Activated CD4-positive, alpha-beta T cell treated with anti-CD3 and anti-CD28 coated beads, Interleukin-2, Interleukin-4, amounts not matched to agents 100 ng/mL and 50 ng/mL, durations not matched to agents 16 hours and 8 hours (primary cell): ENCODE measurements at regions not wholly inside any gene's neighbourhood (a gene's known extent, or its start where the extent isn't known, plus 50 kb on each side); places are given as distances from the start of the nearest gene placed in this dataset.

Experiments
- DNase-seq: peaks from one replicate; pipeline ENCODE4 v3.0.0-alpha.2; 2020; ENCODE audit warnings: low spot score

DNA sequence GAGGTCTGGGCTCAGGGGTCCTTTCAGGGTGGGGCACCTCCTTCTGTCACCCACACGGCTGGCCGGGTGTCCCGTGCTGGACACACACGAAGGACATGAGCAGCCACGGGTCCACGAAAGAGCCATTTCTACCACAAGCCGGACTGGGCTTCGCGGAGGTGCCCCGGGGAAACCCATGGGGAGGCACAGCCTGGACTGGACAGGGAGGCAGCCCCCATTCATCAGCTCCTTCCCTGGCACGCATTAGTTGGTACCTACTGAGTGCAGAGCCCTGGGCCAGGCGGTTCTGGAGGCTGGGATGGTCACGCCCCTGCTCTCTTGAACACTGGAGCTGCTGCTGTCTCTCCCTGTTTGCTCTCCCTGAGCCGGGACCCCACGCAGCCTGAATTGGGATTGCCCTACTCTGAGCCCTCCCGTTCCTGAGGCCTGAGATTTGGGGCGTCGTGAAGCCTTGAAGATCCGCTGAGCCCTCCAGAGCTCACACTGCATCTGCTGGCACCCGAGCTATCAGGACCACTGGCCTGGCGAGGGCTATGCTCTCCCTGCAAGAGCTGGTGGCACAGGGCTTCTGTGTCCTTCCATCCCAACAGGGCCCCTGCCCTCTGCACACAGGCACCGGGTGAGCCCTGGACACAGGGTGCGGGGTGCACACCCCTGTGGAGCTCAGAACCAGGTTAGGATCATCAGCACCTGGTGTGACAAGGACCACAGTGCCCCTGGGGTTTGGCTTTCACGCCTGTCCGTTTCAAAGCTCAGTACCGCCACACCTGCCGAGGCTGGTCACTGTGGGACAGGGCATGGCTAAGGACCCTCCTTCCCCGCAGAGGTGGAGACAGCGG, 84.6 kb downstream of the MYEOV start:
- no peak for DNase-seq

DNA sequence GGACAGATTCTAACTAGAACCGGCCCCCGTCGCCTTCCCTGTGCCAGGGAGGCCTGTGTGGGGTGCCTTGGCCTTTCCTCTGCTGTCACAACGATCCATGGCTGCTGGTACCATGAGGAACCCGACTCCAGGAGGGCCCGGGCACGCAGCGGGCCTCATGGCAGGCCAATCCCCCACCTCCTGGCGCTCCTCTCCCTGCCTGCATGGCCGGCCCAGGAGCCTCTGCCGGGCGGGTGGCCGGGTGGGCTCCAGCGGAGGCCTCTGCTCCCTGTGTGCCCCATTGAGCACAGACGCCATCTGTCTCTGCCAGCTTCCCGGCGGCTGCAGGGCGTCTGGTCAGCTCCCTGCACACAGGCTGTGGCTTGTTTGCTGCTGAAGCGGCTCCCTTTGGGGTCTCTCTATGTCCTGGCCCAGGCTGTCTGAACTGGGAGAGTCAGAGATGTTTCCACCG, 86.5 kb downstream of the MYEOV start:
- DNase-seq = no peak

- DNase-seq = no peak
Observed at GRCh38 chr11:69380921-69381581, 87.1 kb downstream of the MYEOV start.

GRCh38 chr11:69381681-69382130, 87.8 kb downstream of the MYEOV start:
- no peak for DNase-seq

DNA sequence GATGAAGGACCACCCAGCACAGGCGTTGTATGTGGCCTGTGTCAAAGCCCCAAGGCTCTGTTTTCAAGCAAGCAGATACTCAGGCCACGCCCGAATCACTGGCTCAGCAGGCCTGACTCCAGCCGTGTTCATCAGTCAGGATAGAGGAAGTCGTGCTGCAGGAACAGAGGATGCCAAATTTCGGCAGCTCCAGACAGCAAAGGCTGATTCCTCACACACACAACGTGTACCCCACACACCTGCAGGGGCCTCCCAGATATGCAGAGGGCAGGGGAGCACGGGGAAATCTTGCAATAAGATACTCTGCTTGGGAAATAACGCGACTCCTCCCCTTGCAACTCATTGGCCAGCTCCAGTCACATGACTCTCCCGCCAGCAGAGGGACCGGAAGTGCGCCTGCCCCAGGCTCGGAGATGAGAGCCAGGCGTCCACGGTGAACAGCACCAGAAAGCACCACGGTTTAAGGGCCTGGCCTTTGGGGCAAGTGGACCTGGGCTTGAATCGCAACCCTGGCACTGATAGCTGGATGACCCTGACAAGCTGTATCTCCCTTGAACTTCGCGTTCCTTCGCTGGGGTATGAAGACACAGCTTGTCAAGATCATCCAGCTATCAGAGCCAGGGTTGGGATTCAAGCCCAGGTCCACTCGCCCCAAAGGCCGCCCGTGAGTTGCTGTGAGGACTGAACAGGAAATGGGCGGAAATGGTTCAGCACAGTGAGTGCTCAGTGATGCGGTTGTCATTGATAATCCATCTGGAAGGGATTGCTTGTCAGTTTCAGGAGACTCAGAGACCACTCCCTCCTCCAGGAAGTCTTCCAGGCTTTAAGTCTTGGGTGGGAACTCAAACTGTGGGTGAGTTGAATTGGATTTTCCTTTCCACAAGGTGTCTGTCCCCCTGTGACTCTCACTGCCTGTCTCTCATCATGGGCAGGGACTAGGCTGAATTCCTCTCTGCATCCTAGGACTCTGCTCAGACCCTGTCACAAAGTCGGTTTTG, 88.5 kb downstream of the MYEOV start:
- no peak for DNase-seq

DNA sequence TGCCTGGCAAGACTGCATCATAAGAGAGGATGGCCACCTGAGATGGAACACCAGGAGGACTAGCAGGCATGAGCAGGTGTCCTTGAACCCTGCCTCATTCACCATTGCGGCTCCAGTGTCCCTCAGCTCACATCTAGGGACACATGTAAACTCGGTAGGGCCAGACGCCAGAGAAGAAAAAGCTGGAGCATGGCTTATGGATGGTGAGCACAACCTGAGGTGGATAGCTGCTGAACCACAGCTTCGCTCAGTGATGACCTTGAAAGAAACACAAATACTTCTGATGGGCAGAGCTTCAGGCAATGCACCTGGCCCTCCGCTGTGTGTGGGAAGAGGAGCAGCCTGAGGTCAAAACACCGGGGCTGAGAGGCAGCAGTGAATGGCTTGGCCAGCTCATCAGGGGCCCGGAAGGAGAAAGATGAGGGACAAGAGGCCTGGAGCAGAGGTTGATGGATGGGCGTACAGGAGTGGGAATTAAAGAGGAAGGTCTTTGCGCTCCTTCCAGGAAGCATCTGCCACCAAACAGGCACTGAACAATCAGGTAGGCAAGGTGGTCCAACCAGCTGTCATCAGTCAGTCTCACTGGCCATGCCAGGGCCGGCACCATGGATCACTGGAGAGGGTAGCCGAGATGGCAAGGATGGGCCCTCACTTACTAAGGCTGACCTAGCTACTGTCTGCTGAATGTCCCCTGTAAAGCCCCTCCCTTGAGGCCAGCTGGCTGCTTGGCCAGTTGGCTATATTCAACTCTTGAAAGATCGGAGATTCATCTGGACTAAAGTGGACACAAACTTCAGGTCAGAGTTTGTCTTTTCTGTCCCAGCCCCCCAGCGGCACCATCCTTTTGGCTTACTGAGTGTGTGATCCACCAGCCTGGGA, 89.7 kb downstream of the MYEOV start:
- no peak for DNase-seq

- DNase-seq = no peak
Observed at GRCh38 chr11:69384251-69385143, 90.5 kb downstream of the MYEOV start.

- DNase-seq = no peak
Observed at GRCh38 chr11:69385144-69385820, 91.3 kb downstream of the MYEOV start.

DNA sequence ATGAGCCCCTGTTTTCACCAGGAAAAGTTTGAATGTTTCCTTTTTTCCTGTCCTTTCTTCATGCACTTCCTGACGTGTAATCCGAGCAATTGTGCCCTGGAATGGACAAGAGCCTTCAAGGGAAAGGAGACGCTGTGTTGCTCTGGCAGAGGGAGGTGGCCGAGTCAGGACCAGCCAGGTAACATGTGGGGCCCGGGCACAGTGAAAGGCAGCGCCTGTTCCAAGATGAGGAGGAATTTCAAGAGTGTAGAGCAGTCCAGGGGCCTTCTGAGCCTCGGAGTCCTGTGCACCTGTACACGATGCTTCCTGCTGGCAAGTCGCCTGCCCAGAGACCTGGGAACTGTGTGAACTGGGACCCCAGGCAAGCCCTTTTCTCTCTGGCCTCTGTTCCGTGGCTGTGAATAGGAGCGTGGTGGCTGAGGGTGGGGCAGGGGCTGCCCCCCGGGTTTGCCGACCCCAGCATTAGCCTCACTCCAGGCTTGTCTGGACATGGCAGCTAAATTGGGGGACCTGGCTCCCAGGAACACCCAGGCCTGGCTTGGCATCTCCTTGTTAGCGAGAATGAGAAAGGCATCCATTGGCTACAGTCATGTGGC, 92.0 kb downstream of the MYEOV start:
- DNase-seq = no peak

- no peak for DNase-seq
Observed at GRCh38 chr11:69386594-69387408, 92.8 kb downstream of the MYEOV start.

- no peak for DNase-seq
Observed at GRCh38 chr11:69387409-69387885, 93.5 kb downstream of the MYEOV start.

GRCh38 chr11:69388210-69388609, 93.3 kb upstream of the LINC01488 start:
- no peak for DNase-seq

DNA sequence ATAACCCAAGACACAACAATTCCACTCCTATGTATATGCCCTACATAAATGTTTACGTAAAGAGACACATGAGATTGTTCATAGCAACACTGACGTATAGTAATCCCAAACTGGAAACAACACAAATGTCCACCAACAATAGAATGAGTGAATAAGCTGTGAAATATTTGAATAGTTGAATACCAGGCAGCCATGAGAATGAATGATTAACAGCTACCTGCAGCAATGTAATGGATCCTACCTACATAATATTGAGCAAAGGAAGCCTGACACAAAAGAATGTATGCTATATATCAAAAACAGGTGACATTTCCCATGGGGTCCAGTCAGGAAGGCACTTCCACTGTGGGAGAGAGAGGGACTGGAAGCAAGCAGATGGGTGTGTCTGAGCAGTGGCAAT, 92.8 kb upstream of the LINC01488 start:
- no peak for DNase-seq

DNA sequence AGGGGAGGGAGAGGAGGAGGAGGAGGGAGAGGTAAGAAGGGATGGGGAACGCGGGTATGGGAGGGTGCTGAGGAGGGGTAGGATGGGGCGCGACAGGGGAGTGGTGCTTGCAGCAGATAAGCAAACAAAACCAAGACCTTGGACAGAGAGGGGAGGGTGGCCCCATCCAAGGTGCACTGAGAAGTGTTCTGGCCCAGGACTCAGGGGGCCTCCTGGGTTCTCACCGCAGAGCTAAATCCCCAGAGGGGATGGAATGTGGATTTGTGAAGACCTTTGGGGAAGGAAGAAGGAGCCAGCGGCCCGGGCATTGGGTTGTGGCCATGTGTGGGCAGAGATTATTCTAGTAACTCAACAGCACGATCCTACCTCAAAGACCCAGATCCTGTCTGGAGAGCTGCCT, 90.9 kb upstream of the LINC01488 start:
- no peak for DNase-seq

- DNase-seq = no peak
Observed at GRCh38 chr11:69391192-69392103, 90.0 kb upstream of the LINC01488 start.

- DNase-seq = no peak
Observed at GRCh38 chr11:69392104-69392653, 89.3 kb upstream of the LINC01488 start.
